Body of pancreas (tissue), 4 donors: ENCODE measurements at regions not wholly inside any gene's neighbourhood (a gene's known extent, or its start where the extent isn't known, plus 50 kb on each side); places are given as distances from the start of the nearest gene placed in this dataset.

Experiments
- CTCF ChIP-seq, 7 experiments: fragments of 450-650 bp in 4 of 7; fragments of 200-600 bp in 3 of 7; sonication (generic) in 3 of 7; IDR thresholded peaks; one replicate each; pipeline ENCODE4 v1.5.1; 2016 to 2019; ENCODE audit warnings: antibody characterized with exemption in 7 of 7
- POLR2A ChIP-seq, 3 donors: fragments of 450-650 bp; IDR thresholded peaks; one replicate each; pipeline ENCODE4 v1.6.1; 2016; ENCODE audit warnings: antibody characterized with exemption in 3 of 3, mild to moderate bottlenecking in 2 of 3

DNA sequence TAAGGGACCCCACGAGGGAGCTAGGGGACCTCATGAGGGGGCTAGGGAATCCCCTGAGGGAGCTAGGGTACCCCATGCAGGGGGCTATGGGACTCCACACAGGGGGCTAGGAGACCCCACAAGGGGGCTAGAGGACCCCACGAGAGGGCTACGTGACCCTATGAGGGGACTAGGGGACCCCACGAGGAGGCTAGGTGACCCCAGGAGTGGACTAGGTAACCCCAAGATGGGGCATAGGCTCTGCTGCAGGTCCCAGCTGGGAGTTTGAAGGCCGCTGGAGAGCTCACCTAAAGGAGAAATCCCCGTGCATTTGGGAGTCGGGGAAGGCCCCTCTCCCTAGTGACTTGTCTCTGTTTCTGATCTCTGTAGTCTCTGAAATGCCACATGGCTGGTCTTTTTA is 50.0 kb upstream of the DMRTB1 start:
- no peak for TF ChIP-seq CTCF (IDR thresholded peaks at IDR 0.05)
- TF ChIP-seq POLR2A (IDR thresholded peaks at IDR 0.05): no peak
